Jurkat, Clone E6-1 (cell line): ENCODE measurements at regions not wholly inside any gene's neighbourhood (a gene's known extent, or its start where the extent isn't known, plus 50 kb on each side); places are given as distances from the start of the nearest gene placed in this dataset.

ENCODE experiments used
- DNase-seq: peaks from one replicate; pipeline ENCODE4 v3.0.0-alpha.2; 2011; ENCODE audit warnings: low read depth, low spot score
- H3K4me3 ChIP-seq: 2 replicates; pipeline ENCODE4 v1.5.1; 2011; ENCODE audit warnings: mild to moderate bottlenecking, low read length, control low read depth, moderate library complexity

- H3K4me3 ChIP-seq = no peak overlapping the region
- peak; percentile 20 for DNase-seq
These were observed 383.1 kb upstream of the LCORL start for GRCh38 chr4:18404642-18405041.

GRCh38 chr4:18403327-18403726 is 381.8 kb upstream of the LCORL start:
- no peak for DNase-seq
- no peak overlapping the region for H3K4me3 ChIP-seq

- H3K4me3 ChIP-seq = no peak overlapping the region
- no peak for DNase-seq
These were observed 380.3 kb upstream of the LCORL start for GRCh38 chr4:18401868-18402267.

- DNase-seq = no peak
- no peak overlapping the region for H3K4me3 ChIP-seq
These were observed 379.9 kb upstream of the LCORL start for GRCh38 chr4:18401425-18401824.

GRCh38 chr4:18398661-18399060 is 377.1 kb upstream of the LCORL start:
- no peak overlapping the region for H3K4me3 ChIP-seq
- no peak for DNase-seq

GRCh38 chr4:18397681-18398390 is 376.3 kb upstream of the LCORL start:
- H3K4me3 ChIP-seq = no peak overlapping the region
- no peak for DNase-seq

GRCh38 chr4:18394656-18395055 is 373.1 kb upstream of the LCORL start:
- no peak for DNase-seq
- no peak overlapping the region for H3K4me3 ChIP-seq

GRCh38 chr4:18391354-18391728 is 369.8 kb upstream of the LCORL start:
- H3K4me3 ChIP-seq = no peak overlapping the region
- DNase-seq = no peak

- no peak for DNase-seq
These were observed 369.2 kb upstream of the LCORL start for GRCh38 chr4:18390655-18391353.

GRCh38 chr4:18389115-18389514 is 367.6 kb upstream of the LCORL start:
- no peak overlapping the region for H3K4me3 ChIP-seq
- no peak for DNase-seq

More at GRCh38 chr4:18390655-18391353, 369.2 kb upstream of the LCORL start:
- no peak overlapping the region for H3K4me3 ChIP-seq

- no peak overlapping the region for H3K4me3 ChIP-seq
- no peak for DNase-seq
These were observed 366.5 kb upstream of the LCORL start for GRCh38 chr4:18388039-18388438.

GRCh38 chr4:18381186-18381585 is 359.6 kb upstream of the LCORL start:
- H3K4me3 ChIP-seq = no peak overlapping the region
- no peak for DNase-seq

GRCh38 chr4:18369561-18369960 is 348.0 kb upstream of the LCORL start:
- no peak for DNase-seq
- H3K4me3 ChIP-seq = no peak overlapping the region

- no peak overlapping the region for H3K4me3 ChIP-seq
- peak; percentile 32 for DNase-seq
These were observed 345.3 kb upstream of the LCORL start for GRCh38 chr4:18366892-18367291.

GRCh38 chr4:18366136-18366535 is 344.6 kb upstream of the LCORL start:
- no peak overlapping the region for H3K4me3 ChIP-seq
- no peak for DNase-seq

GRCh38 chr4:18343581-18343980 is 322.0 kb upstream of the LCORL start:
- H3K4me3 ChIP-seq = no peak overlapping the region
- DNase-seq = no peak

GRCh38 chr4:18342847-18343246 is 321.3 kb upstream of the LCORL start:
- no peak for DNase-seq
- H3K4me3 ChIP-seq = no peak overlapping the region

GRCh38 chr4:18321956-18322530 is 300.5 kb upstream of the LCORL start:
- no peak for DNase-seq

GRCh38 chr4:18319431-18319830 is 297.9 kb upstream of the LCORL start:
- H3K4me3 ChIP-seq = no peak overlapping the region
- DNase-seq = no peak

More at GRCh38 chr4:18321956-18322530, 300.5 kb upstream of the LCORL start:
- H3K4me3 ChIP-seq = no peak overlapping the region

- no peak overlapping the region for H3K4me3 ChIP-seq
- DNase-seq = no peak
These were observed 297.3 kb upstream of the LCORL start for GRCh38 chr4:18318682-18319388.
